ENCODE measurements at regions not wholly inside any gene's neighbourhood (a gene's known extent, or its start where the extent isn't known, plus 50 kb on each side); places are given as distances from the start of the nearest gene placed in this dataset.

DNA sequence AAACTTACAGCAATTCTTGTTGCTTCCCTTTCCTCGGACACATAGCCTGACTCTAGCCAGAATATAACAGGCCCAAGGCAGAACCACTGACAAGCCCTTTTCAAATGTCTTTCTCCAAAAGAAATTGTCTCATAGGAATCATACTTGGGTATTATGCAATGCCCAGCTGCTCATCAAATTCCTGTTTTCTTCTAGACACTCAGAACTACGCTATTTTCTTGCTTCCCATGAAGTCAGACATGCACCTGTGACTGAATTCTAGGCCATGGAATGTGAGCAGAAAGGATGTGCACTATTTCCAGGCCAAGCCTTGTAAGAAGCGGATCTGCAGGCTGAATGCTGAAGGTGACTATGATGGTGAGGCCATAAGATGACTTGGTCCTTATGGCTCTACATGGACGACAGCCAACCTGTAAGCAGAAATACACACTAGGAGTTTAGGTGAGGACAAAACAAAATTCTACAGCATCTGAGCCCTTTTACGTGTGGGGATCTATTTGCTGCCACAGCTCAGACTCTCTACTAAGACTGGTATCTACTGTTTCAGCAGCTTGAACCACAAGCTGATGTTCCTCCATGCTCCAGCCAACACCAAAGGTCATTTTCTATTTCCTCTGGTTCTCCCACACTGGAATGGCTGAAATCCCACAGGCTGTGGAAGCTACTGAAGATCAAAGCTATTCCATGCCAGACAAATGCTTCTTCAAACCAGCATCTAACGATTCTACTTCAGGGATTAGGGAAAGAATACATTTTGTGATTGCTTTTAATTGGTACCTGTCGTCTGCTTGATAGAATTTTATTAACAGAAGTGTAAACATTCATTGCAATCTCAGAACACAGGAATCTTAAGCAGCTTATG, 378.7 kb downstream of the RBM43 start:
- intact Hi-C loops (cut with DNase I), result no loop called here
- no peak for ATAC-seq
- DNase-seq (ENCODE audit: low spot score), result no peak

DNA sequence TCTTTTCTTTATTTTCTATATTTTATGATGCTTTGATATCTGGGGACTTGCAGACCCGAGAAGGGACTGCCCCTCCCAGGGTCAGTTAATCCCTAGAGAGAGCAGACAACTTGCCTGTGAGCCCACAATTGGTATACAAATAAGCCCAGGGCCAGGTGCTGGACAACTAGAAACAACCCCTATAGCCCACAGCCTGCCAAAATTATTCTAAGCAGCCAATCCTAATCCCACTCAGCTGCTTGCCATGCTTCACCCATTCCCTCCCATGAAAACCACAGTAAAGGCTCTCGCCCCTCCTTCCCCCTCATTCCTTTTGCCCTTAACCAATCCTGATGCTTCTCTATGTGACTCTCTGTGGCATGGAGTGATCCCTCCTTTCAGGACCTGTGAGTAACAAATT, 380.7 kb downstream of the RBM43 start:
- intact Hi-C loops (cut with DNase I), result no loop called here
- DNase-seq (ENCODE audit: low spot score) (no peak), ATAC-seq (no peak)

DNA sequence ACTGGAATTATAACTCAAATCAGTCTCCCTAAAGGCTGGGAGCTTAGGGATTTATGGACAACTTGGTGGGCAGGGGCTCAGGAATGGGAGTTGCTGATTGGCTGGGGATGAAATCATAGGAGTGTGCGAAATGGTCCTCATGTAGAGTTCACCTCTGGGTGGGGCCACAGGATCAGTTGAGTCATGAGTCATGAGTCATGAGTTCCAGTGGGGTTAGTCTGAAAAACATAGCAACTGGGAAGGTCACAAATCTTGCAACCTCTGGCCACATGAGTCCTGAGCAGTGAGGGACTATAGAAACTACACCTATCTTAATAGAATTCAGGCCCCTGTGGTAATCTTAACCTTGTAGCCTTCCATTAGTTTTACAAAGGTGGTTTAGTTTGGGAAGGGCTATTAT, 383.3 kb downstream of the RBM43 start:
- DNase-seq (ENCODE audit: low spot score) (no peak), ATAC-seq (peak; percentile 32)
- intact Hi-C loops (cut with DNase I), result no loop called here

DNA sequence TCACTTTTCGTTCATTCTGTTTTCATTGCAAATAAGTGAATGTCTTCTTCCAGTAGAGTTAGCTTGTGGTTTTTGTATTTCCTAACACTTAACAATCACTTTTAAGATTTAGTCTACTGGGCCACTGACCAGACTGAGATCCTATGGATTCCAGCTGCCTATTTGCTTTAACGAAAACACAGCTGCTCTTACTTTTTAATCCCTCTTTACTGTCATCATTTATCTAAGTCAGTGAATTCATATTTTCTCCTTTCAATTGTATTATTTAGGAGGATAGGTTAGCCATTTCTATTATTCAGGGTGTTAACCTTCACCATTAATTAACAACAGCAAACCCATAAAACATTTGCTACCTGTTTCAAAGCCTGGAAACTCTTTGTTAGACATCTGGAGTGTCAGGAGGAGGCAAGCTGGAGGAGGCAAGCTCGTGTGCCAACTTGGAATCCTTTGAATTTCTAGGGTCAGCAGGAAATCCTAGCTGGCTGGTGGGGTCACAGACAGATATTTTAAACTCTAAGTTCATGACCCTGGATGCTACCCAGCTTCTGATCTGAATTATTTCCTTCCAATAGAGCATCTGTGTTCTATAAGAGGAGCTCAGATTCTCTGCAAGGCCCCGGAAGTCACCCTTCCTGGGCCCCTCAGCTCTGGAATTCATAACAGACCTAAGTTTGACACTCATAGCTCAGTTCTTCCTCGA, 385.3 kb downstream of the RBM43 start:
- DNase-seq (ENCODE audit: low spot score) (no peak), ATAC-seq (no peak)
- intact Hi-C loops (cut with DNase I), result no loop called here

DNA sequence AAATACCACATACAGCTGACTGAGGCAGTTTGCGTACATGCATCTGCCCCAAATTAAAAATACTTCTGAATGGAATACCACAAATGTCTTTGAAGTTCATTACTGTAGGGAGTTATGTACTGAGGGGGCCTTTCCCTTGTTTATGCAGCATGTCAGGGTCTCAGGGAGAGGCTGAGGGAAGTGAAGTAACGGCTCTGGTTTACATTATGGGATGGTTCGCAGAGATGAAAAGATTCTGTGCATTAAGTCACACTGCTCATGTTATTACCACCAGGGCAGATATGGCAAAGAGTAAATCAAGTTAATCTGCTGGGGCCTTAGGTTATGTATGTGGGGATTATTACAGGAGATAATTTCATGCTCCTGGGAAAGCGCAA, 385.9 kb upstream of the RND3 start:
- no peak for DNase-seq (ENCODE audit: low spot score)
- intact Hi-C loops (cut with DNase I), result loop anchor here (2.0 kb wide), 1 partner anchor 255 kb away; no protein-coding TSS in a partner anchor
- no peak for ATAC-seq

DNA sequence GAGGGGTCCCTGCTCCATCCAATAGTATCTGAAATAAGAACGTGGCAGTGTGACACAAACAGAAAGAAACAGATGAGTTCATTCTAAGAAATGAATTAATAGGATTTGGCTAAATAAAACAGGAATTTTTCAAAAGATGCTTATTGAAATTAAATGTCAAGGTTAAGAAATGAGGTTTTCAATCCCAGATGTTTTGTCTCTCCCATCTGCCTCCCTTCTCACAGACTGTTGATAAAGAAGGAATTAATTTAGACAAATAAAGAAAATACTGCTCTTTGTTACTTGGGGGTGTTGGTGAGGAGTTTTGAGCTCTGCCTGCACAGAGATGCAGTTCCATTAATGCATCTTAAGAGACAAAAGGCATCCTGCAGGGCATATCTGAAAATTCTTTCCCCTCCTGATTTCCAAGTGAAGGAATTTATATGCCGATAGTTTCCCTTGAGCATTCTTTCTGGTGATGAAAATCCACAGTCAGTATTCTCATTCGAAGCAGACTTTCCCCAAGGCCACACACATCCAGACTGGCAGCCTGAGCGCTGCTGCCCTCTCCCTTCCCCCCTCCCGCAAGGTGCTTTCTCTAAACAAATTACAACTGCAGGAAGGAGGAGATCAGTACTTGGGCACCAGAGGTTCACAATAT, 385.4 kb upstream of the RND3 start:
- ATAC-seq, result peak; percentile 50

DNA sequence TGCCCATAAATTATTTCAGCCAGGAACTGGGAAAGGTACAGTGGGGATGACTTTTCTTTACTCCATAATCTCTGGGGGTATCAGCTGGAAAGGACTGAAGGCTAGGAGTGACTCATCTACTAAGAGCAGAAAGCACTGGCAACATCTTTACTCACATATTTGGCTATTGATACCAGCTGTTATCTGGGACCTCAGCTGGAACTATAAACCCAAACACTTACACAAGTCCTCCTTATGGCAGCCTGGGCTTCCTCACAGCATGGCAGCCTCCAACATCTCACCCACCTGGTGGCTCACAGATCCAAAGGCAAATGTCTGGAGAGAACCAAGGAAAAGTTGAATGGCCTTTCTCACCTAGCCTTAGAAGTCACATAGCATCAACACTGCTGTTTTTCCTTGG, 379.0 kb upstream of the RND3 start:
- DNase-seq (ENCODE audit: low spot score) (no peak), ATAC-seq (no peak)
- intact Hi-C loops (cut with DNase I), result no loop called here

More for the DNA sequence above, 385.4 kb upstream of the RND3 start:
- no peak for DNase-seq (ENCODE audit: low spot score)
- intact Hi-C loops (cut with DNase I), result loop anchor here (2.0 kb wide), 1 partner anchor 256 kb away; no protein-coding TSS in a partner anchor

DNA sequence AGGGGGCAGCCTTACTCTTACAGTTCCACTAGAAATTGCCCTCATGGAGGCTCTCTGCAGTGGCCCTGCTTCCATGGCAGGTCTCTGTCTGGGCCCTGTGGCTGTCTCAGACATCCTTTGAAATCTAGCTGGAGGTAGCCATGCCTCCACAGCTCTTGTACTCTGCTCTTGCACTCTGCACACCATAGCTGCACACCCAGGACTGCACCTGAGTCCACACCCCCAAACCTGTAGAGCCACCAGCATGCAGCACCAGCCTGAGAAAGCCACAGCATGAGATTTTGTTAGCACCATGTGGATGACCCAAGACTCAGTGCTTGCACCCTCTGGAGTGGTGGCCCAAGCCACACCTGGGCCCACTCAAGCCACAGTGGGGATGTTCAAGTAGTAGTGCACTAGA, 376.2 kb upstream of the RND3 start:
- DNase-seq (ENCODE audit: low spot score) (no peak), ATAC-seq (no peak)
- intact Hi-C loops (cut with DNase I), result no loop called here

DNA sequence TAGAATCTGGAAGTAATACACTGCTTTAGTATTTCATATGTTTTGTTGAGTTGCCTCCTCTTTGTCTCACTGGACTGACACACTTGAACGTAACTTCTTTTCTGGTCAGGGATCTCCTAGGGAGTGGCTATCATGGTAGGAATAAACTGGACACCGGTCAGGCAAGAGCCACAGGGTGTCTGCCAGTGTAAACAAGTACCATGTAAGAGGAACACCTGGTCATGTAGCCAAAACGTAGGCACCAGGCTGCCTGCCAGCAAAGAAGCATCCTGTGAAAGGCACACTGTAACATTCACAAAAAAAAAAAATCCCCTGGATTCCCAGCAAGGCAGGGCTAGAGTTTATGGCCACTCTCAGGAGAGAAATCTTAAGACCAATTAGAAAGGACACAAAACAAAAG, 372.8 kb upstream of the RND3 start:
- DNase-seq (ENCODE audit: low spot score), result no peak
- intact Hi-C loops (cut with DNase I), result no loop called here
- no peak for ATAC-seq

DNA sequence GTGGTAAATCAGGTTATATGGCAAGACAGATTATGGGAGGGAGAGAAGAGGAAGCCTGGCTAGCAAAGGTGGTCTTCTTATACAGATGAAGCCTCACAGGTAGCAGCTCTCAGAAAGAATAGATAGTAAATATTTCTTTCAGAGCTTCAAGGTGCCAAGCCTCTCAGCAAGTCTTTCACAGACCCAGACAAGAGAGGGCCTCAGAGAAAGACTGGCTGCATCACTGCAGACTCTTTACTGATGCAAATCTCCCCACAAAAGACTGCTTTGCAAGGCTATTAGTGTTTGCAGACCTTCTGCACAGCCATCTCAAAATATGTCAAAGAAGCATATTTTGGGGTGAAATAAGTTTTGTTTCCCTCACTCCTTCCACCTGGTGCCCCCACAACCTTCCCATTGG, 372.4 kb upstream of the RND3 start:
- intact Hi-C loops (cut with DNase I), result no loop called here
- ATAC-seq, result no peak
- no peak for DNase-seq (ENCODE audit: low spot score)

DNA sequence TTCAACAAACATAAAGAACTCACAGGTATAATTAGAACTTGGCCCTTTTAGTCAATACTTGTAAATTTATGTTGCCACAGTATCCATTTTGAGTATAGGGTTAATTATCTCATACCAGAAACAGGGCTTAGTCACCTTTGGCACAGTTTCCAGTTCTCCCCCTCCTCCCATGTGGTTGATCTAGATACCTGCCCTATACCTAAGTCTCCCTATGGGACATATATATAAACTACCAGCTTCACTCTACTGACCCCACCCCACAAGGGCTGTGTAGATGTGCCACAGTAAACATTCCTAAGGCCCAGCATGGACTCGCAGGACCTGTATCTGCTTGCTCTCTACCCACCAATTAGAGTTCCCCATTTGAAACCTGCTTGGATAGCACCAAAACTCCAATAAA, 371.7 kb upstream of the RND3 start:
- ATAC-seq, result no peak
- intact Hi-C loops (cut with DNase I), result no loop called here
- DNase-seq (ENCODE audit: low spot score), result no peak

DNA sequence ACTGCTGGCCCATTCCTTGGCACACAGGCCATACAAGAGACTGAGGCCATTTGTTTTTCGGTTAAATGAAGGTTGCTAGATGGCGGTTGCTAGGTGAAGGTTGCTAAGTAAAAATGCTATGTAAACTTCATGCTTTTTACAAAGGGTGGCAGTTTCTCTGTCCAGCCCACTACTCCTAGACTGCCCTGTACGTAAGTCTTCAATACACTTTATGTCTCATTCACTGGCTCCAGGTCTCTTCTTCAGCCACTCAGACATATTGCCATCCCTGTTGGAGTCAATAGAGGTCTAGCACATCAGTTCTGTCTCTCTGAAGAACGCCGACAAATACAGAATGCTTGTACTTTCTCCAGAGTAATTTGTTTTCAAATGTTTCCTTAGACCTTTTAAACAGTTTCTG, 370.9 kb upstream of the RND3 start:
- intact Hi-C loops (cut with DNase I), result no loop called here
- ATAC-seq, result no peak
- no peak for DNase-seq (ENCODE audit: low spot score)

DNA sequence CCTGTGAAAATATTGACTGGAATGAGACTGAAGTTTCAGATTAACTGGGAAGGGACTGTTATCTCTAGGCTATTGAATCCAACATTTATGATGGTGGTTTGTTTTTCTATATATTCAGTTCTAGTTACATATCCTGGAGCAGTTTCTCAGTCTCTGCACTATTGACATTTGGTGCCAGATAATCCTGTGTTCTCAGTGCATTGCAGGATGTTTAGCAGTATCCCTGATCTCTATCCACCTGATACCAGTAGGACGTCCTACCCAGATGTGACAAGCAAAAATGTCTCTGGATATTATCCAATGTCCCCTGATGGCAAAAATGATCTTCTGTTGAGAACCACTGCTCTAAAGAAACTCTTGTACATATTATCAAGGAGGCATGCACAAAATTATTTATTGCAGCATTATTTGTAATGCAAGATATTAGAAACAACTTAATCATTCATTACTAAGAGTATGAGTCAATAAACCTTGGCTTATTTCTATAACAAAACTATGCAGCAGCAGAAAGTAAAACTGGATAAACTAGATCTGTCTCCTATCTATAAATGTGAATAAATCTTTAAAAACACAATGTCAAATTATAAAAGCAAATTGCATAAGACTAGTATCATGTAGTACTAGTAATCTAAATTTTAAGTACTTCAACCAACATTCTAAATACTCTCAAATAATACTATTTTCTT, 369.3 kb upstream of the RND3 start:
- ATAC-seq (no peak), DNase-seq (ENCODE audit: low spot score) (no peak)
- intact Hi-C loops (cut with DNase I), result no loop called here

DNA sequence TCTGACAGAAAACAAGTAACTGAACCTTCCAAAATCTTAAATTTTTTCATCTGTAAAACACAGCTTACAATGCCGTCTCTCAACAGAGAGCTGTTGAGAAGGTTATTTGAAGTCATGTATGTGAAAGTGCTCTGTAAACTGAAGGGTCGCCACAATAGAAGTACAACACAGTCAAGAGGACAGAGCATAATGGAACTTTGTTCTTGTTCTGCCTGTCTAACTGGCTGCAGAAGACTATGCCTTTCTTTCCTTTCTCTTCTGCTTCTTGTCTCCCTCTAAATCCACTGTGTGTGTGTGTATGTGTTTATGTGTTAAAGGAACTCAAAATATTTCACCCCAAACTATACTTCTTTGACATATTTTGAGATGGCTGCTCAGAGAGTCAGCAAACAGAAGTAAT, 365.8 kb upstream of the RND3 start:
- intact Hi-C loops (cut with DNase I), result no loop called here
- DNase-seq (ENCODE audit: low spot score) (no peak), ATAC-seq (peak; percentile 71)

DNA sequence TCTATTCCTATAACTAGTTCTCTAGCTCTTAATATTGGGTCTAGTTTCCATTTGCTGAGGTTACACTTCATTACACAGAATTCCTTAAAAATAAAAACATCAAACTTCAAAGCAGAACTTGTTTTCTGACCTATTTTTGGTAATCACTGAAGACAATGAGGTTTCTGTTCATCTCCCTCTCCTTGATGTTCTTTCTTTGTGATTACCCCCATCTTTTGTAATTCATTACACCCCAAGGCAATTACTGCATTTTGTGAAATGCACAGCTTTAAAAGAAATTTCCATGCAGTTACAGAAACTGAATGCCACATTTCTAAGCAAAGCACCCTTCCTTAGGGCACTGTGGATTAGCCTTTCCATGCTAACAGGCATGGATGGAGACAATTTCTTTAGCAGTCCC, 363.2 kb upstream of the RND3 start:
- ATAC-seq, result no peak
- intact Hi-C loops (cut with DNase I), result no loop called here
- DNase-seq (ENCODE audit: low spot score), result no peak

DNA sequence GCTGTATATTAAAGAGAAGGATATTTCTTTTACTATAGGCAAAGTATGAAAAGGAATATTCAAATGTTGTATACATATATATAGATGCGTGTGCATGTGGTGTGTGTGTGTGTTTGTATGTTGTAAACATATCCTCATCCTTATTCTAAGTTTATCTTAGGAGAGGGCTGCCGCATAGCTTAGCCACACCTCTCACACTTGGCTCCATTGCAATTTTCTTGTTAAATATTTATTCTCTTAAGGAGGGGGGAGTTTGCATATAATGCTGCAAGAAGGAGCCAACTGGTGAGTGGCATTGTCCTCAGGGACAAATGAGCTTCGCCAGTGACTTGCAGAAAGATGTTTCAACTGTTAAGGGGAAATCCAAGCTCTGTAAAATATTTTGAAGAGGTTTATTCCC, 360.1 kb upstream of the RND3 start:
- no peak for ATAC-seq
- no peak for DNase-seq (ENCODE audit: low spot score)
- intact Hi-C loops (cut with DNase I), result no loop called here

DNA sequence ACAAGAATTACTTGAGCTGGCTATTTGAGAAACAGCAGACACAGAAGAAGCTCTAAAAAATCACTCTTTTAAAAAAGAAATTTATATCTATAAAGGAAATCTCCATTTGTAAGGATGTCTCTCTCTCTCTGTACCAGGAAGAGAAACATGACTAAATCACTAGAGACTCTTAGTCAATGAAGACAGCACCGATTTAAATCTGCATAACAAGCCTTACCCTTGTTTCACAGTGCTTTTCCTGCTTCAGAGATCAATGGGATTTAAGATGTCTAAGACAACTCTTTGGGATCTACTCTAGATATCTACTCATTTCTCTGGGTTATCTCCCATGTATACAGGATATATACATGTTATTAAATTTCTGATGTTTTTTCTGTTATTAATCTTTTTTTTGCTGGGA, 359.2 kb upstream of the RND3 start:
- no peak for DNase-seq (ENCODE audit: low spot score)
- ATAC-seq, result no peak
- intact Hi-C loops (cut with DNase I), result no loop called here

DNA sequence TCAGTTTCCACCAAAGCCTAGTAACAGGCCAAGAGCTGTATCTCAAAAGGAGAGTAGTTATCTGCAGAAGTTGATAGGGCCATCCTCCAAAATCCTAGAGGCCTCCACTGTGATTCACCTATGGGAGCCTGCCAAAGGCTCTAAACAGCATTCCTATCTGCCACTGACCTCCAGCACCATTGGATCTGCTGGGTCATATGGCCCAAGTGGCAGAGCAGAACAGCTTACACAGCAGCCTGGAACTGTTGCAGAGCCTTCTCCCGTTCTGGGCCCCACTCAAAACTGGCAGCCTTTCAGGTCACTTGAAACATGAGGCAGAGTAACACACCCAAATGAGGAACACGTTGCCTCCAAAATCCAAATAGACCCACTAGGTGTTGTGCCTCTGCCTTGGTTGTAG, 345.2 kb upstream of the RND3 start:
- intact Hi-C loops (cut with DNase I), result no loop called here
- DNase-seq (ENCODE audit: low spot score) (no peak), ATAC-seq (no peak)

DNA sequence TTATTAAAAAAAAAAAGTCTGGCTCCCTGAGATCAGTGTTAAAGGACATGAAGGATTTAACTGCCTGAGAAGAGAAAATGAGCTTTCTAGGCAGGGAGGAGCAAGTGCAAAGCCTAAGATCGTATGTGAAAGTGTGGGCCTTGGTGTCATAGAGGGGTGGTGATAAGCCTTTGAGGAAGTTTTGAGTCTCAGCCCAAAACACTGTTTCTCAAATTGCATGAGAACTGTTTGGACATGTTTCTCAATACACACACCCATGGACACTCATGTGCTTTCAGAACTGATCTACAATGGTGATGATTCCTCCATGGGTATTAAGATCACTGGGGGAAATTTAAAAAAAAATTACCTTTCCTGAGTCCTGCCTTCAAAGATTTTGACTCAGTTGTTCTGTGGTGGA, 336.7 kb upstream of the RND3 start:
- ATAC-seq (no peak), DNase-seq (ENCODE audit: low spot score) (no peak)
- intact Hi-C loops (cut with DNase I), result no loop called here

DNA sequence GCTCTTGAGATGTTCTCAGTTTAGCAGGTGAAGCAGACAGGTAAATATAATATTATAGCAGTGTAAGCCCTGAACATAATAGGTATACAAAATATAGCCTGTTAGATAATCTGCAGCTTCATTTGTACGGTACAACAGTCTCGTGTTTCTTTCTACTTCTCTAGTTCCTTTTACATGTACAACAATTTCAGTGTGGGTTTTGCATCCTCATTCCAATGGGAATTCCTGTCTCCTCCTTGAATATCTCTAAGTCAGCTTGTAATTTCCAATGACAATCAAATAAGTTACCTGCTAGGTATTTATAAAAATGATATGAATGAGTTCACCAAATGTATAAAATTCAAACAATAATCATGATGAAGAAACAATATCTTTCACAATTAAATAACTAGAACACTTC, 330.0 kb upstream of the RND3 start:
- DNase-seq (ENCODE audit: low spot score), result no peak
- ATAC-seq, result no peak
- intact Hi-C loops (cut with DNase I), result no loop called here
